RWPE1 (cell line): ENCODE measurements at regions not wholly inside any gene's neighbourhood (a gene's known extent, or its start where the extent isn't known, plus 50 kb on each side); places are given as distances from the start of the nearest gene placed in this dataset.
A peak's percentile ranks its signal among the peaks of the same experiment; 100 is the strongest.

Experiments
- CTCF ChIA-PET: fragments of 350-600 bp; sonication (Branson Sonifier 250); formaldehyde crosslinking; extraction: SDS; loops from one replicate; lab custom pipeline; 2021; lab: Yijun Ruan, JAX
- POLR2A ChIA-PET: fragments of 400-600 bp; formaldehyde crosslinking; extraction: SDS; loops from one replicate; lab custom pipeline; 2020; ENCODE audit warnings: antibody characterized with exemption; ENCODE audit not compliant: low non-redundant PET; lab: Yijun Ruan, JAX
- DNase-seq: peaks from one replicate; pipeline ENCODE4 v3.0.0; 2012; ENCODE audit warnings: low spot score
- H3K27ac ChIP-seq: fragments of 450-650 bp; 2 replicates; pipeline ENCODE4 v1.5.1; 2017
- CTCF ChIP-seq: fragments of 450-650 bp; conservative IDR thresholded peaks from 2 replicates; pipeline ENCODE4 v1.5.1; 2017; ENCODE audit warnings: low read depth, mild to moderate bottlenecking

GRCh38 chr20:4559906-4560305, 126.3 kb upstream of the PRNP start:
- ChIA-PET POLR2A (no interaction called here), CTCF (no interaction called here)
- TF ChIP-seq CTCF = no peak
- no peak overlapping the region for H3K27ac ChIP-seq
- DNase-seq = no peak

- ChIA-PET CTCF (no interaction called here), POLR2A (no interaction called here)
- H3K27ac ChIP-seq = no peak overlapping the region
- no peak for TF ChIP-seq CTCF
- DNase-seq = no peak
These were observed 127.2 kb upstream of the PRNP start for GRCh38 chr20:4559106-4559505.

- CTCF ChIA-PET = interaction anchor here (0.7 kb wide), 1 partner anchor 818 kb away, joined by 4 read pairs; no protein-coding TSS in a partner anchor
- no peak overlapping the region for H3K27ac ChIP-seq
- POLR2A ChIA-PET = no interaction called here
These were observed 129.5 kb upstream of the PRNP start for GRCh38 chr20:4556781-4557180.

GRCh38 chr20:4555188-4555890, 130.9 kb upstream of the PRNP start:
- ChIA-PET CTCF (interaction anchor here (0.7 kb wide), 1 partner anchor 142 kb away, joined by 3 read pairs; no protein-coding TSS in a partner anchor), POLR2A (no interaction called here)
- TF ChIP-seq CTCF = no peak
- peak; percentile 53 for DNase-seq
- no peak overlapping the region for H3K27ac ChIP-seq

More at GRCh38 chr20:4556781-4557180, 129.5 kb upstream of the PRNP start:
- no peak for TF ChIP-seq CTCF
- DNase-seq = no peak

- CTCF ChIA-PET = no interaction called here
- no peak for TF ChIP-seq CTCF
- no peak for DNase-seq
- no peak overlapping the region for H3K27ac ChIP-seq
- POLR2A ChIA-PET = no interaction called here
These were observed 131.9 kb upstream of the PRNP start for GRCh38 chr20:4554346-4554745.

- TF ChIP-seq CTCF = no peak
- CTCF ChIA-PET = interaction anchor here (0.6 to 0.9 kb wide), 3 partner anchors 35 to 549 kb away, joined by 3 to 4 read pairs (median 3); no protein-coding TSS in a partner anchor
- no peak for DNase-seq
- H3K27ac ChIP-seq = no peak overlapping the region
- POLR2A ChIA-PET = no interaction called here
These were observed 134.1 kb upstream of the PRNP start for GRCh38 chr20:4552075-4552640.
